Kidney (tissue), 13 donors: ENCODE measurements at regions not wholly inside any gene's neighbourhood (a gene's known extent, or its start where the extent isn't known, plus 50 kb on each side); places are given as distances from the start of the nearest gene placed in this dataset.

Source experiments
- DNase-seq, 5 donors: peaks; one replicate each; pipeline ENCODE4 v3.0.0-alpha.2; 2013 to 2020
- FAIRE-seq: peaks from 2 replicates; lab custom pipeline; 2012; peaks lifted over from hg19 to GRCh38; lab: Jason Lieb, UNC
- H3K27ac ChIP-seq, 2 donors: one replicate each; pipeline ENCODE4 v1.7.0; 2013; ENCODE audit warnings: low read depth in 2 of 2, low read length in 2 of 2, inconsistent platforms in 1 of 2
- H3K27me3 ChIP-seq: one replicate; pipeline ENCODE4 v1.7.1; 2013; ENCODE audit warnings: low read length, inconsistent platforms; ENCODE audit not compliant: control insufficient read depth, insufficient read depth
- H3K36me3 ChIP-seq, 3 donors: one replicate each; pipeline versions ENCODE4 v1.7.0 to v1.7.1; 2013; ENCODE audit warnings: low read length in 3 of 3, control low read depth in 1 of 3, inconsistent platforms in 1 of 3; ENCODE audit not compliant: insufficient read depth in 3 of 3, control insufficient read depth in 2 of 3
- H3K4me1 ChIP-seq, 3 donors: one replicate each; pipeline versions ENCODE4 v1.7.0 to v1.7.1; 2013; ENCODE audit warnings: low read length in 3 of 3, inconsistent platforms in 1 of 3, low read depth in 1 of 3; ENCODE audit not compliant: control insufficient read depth in 2 of 3, insufficient read depth in 2 of 3
- H3K4me3 ChIP-seq, 3 donors: one replicate each; pipeline versions ENCODE4 v1.7.0 to v1.8.1; 2013; ENCODE audit warnings: low read length in 3 of 3, control low read depth in 1 of 3, inconsistent platforms in 1 of 3
- H3K9ac ChIP-seq, 3 donors: one replicate each; pipeline versions ENCODE4 v1.7.0 to v1.7.1; 2013; ENCODE audit warnings: low read length in 3 of 3, control low read depth in 1 of 3, inconsistent platforms in 1 of 3
- H3K9me3 ChIP-seq, 3 donors: one replicate each; pipeline versions ENCODE4 v1.7.0 to v1.7.1; 2013; ENCODE audit warnings: low read length in 3 of 3, control low read depth in 1 of 3, inconsistent platforms in 1 of 3; ENCODE audit not compliant: control insufficient read depth in 2 of 3, insufficient read depth in 1 of 3
- intact Hi-C: fragments of 100-400 bp; cut with DNase I; formaldehyde crosslinking; loops from one replicate; pipeline ENCODE4 v1.11.1; 2022
- TF ChIP-seq, protein P1 (sequence below): IDR thresholded peaks from 3 replicates; pipeline ENCODE4 v1.5.1; 2012; ENCODE audit warnings: mild to moderate bottlenecking, moderate library complexity, borderline replicate concordance; ENCODE audit not compliant: insufficient read depth; ENCODE audit errors: extremely low read depth
- donor health status: control.
- donor health status: control.
- donor health status: control.
- donor health status: control.
- donor health status: control.
- donor health status: DM: yes; HTN: yes; CAD: no.
- donor health status: Normal renal cell carcinoma (clear cell type).

DNA sequence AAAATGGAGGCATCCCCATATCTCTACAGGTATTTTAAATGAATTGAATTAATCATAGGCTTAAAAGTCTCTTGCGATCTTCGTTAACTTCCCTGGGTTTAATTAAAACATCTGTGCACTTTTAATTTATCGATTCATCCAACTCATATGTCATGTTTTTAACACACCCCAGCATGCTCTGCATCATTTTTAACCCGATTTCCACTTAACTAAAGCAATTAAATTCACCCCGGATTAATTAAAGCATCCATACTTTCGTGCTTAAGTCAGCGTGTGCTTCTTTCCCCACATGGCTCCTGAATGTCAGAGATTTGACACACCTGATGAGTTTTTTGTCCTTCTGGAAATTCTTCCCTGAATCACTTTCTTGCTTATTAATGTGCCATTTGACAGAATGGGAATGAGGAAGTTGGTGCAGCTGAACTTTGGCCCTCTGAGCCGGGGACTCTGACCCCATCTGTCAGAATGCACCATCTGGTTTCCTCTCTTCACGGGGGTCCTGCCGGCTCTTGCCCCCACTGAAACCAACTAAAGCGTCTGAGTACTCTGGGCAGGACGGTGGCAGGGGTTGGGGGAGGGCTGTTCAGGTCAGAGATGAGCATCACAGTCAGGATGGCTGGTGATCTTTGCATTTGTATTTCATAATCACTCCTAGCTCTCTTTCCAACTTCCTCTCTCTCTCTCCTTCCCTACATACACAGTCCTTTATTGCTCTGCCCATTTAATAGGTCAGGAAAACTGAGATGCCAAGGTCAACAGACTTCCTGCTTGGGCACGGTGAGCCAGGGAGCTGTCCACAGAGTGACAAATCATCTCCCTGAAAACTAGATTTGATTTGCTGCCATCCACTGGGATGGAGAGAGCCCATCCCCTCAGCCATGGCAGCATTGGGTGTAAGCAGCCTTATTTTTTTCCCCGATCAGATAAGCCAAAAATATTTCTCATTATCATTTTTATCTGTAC, 180.3 kb upstream of the WWC1 start:
- DNase-seq, result no peak
- Histone ChIP-seq H3K9ac (no peak overlapping the region), H3K27me3 (no peaks in the 10 kb centered on the region), H3K36me3 (no peaks in the 10 kb centered on the region), H3K4me1 (peaks cover 0 to 6% (median 0%) of the 10 kb centered on the region in 3 donors), H3K27ac (no peak overlapping the region), H3K4me3 (no peak overlapping the region), H3K9me3 (no peaks in the 10 kb centered on the region)
- no peak for FAIRE-seq
- intact Hi-C loops, result no loop called here
- TF ChIP-seq, protein P1, sequence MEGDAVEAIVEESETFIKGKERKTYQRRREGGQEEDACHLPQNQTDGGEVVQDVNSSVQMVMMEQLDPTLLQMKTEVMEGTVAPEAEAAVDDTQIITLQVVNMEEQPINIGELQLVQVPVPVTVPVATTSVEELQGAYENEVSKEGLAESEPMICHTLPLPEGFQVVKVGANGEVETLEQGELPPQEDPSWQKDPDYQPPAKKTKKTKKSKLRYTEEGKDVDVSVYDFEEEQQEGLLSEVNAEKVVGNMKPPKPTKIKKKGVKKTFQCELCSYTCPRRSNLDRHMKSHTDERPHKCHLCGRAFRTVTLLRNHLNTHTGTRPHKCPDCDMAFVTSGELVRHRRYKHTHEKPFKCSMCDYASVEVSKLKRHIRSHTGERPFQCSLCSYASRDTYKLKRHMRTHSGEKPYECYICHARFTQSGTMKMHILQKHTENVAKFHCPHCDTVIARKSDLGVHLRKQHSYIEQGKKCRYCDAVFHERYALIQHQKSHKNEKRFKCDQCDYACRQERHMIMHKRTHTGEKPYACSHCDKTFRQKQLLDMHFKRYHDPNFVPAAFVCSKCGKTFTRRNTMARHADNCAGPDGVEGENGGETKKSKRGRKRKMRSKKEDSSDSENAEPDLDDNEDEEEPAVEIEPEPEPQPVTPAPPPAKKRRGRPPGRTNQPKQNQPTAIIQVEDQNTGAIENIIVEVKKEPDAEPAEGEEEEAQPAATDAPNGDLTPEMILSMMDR, result no peak

DNA sequence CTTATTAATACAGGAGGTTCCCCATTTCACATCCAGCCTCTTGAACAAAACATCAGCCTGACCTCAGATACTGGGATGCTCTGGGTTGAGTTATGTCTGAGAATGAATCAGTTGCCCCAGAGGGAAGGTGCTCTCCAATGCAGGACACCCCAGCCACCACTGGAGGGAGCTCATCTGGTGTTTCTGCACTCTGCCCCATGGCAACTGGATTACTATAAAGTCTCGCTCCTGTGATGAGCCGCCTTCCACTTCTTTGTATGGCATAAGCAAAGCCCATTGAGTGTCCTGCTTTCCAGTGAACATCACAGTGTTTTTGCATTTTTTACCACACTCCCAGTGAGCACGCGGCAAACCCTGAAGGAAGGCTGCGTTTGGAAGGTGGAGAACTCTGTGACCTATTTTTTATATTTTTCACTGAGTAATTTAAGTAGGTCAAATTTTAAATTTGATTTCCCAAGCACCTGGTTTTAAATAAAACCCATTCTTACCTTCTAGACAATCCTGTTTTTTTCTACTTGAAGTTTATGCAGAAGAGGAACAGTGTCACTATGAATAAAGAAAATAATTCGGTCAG, 176.9 kb upstream of the WWC1 start:
- Histone ChIP-seq H3K4me3 (no peak overlapping the region), H3K27me3 (no peaks in the 10 kb centered on the region), H3K9me3 (no peaks in the 10 kb centered on the region), H3K4me1 (peaks cover 0 to 2% (median 0%) of the 10 kb centered on the region in 3 donors), H3K36me3 (no peaks in the 10 kb centered on the region), H3K27ac (no peak overlapping the region), H3K9ac (no peak overlapping the region)
- TF ChIP-seq, protein P1, result peak; percentile 54
- intact Hi-C loops, result no loop called here
- DNase-seq (peak in 1 of 5 donors; percentile 53), FAIRE-seq (no peak)

DNA sequence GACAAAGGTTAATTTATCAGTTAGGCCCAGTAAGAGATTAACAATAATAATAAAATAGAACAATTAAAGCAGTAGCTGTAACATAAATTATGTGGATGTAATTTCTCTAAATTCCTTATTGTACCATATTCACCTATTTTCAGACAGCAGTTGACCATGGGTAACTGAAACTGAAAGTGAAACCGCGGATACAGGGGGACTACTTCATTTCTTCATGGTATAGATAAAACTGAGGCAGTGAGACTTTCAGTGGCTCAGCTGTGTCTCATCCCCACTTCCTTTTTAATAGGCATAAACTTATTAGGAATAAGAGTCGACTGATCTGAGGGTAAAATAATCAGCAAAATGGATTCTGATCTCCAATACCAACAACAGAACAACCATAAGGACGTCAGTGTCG, 174.0 kb upstream of the WWC1 start:
- intact Hi-C loops, result no loop called here
- Histone ChIP-seq H3K4me1 (peaks cover 0 to 2% (median 0%) of the 10 kb centered on the region in 3 donors), H3K9me3 (no peaks in the 10 kb centered on the region), H3K27ac (no peak overlapping the region), H3K27me3 (no peaks in the 10 kb centered on the region), H3K36me3 (no peaks in the 10 kb centered on the region), H3K9ac (no peak overlapping the region), H3K4me3 (no peak overlapping the region)
- FAIRE-seq, result no peak
- TF ChIP-seq, protein P1, result no peak
- DNase-seq, result no peak
